Activated naive CD8-positive, alpha-beta T cell treated with anti-CD3 and anti-CD28 coated beads, Interleukin-2, amount 10 ng/mL, durations not matched to agents 7 days and 5 days (primary cell): ENCODE measurements at regions not wholly inside any gene's neighbourhood (a gene's known extent, or its start where the extent isn't known, plus 50 kb on each side); places are given as distances from the start of the nearest gene placed in this dataset.
"Not testable (repeated sequence)": the region's sequence is repeated elsewhere in the genome, so short reads cannot be mapped to it uniquely, and the experiment has no call there.

Experiments
- ATAC-seq: fragments of 150-1000 bp; cut with Tn5 transposase; one replicate; pipeline ENCODE4 v1.10.0; 2021; ENCODE audit warnings: low read depth, moderate library complexity
- POLR2A ChIA-PET: fragments of 350-600 bp; sonication (Branson Sonifier 250); formaldehyde crosslinking; loops from one replicate; lab custom pipeline; 2021; ENCODE audit warnings: antibody characterized with exemption; lab: Charles Lee
- DNase-seq: peaks from one replicate; pipeline ENCODE4 v3.0.0; 2021
- H3K27ac Mint-ChIP-seq: one replicate; pipeline ENCODE4 v1.8.0; 2022; ENCODE audit warnings: mild to moderate bottlenecking, mixed read lengths
- H3K27me3 Mint-ChIP-seq: one replicate; pipeline ENCODE4 v1.8.0; 2022; ENCODE audit warnings: mild to moderate bottlenecking, moderate library complexity, mixed read lengths
- H3K36me3 Mint-ChIP-seq: one replicate; pipeline ENCODE4 v1.8.0; 2021; ENCODE audit warnings: mild to moderate bottlenecking, mixed read lengths
- H3K4me1 Mint-ChIP-seq: one replicate; pipeline ENCODE4 v1.8.0; 2021; ENCODE audit warnings: mixed read lengths
- H3K4me3 Mint-ChIP-seq: one replicate; pipeline ENCODE4 v1.8.0; 2022; ENCODE audit warnings: mild to moderate bottlenecking, moderate library complexity, mixed read lengths
- H3K9me3 Mint-ChIP-seq: one replicate; pipeline ENCODE4 v1.8.0; 2021; ENCODE audit warnings: mixed read lengths

GRCh38 chr1:26626994-26627393 is 68.8 kb upstream of the ARID1A start:
- POLR2A ChIA-PET = interaction anchor here (1.1 kb wide), 1 partner anchor 161 kb away, joined by 3 read pairs; the partner anchor contains the start of gene PIGV
- DNase-seq = no peak
- ATAC-seq = no peak
- Mint-ChIP-seq H3K9me3 (no peaks in the 10 kb centered on the region), H3K27ac (no peak overlapping the region), H3K4me1 (no peaks in the 10 kb centered on the region), H3K4me3 (no peak overlapping the region), H3K27me3 (no peaks in the 10 kb centered on the region), H3K36me3 (no peaks in the 10 kb centered on the region)

GRCh38 chr1:26627954-26628353 is 67.9 kb upstream of the ARID1A start:
- Mint-ChIP-seq H3K4me1 (no peaks in the 10 kb centered on the region), H3K27me3 (no peaks in the 10 kb centered on the region), H3K4me3 (no peak overlapping the region), H3K9me3 (no peaks in the 10 kb centered on the region), H3K36me3 (no peaks in the 10 kb centered on the region), H3K27ac (no peak overlapping the region)
- POLR2A ChIA-PET = no interaction called here
- no peak for DNase-seq
- no peak for ATAC-seq

- H3K4me3 Mint-ChIP-seq = no peak overlapping the region
- DNase-seq = no peak
- no peak for ATAC-seq
- no peaks in the 10 kb centered on the region for H3K9me3 Mint-ChIP-seq
- POLR2A ChIA-PET = no interaction called here
- no peaks in the 10 kb centered on the region for H3K36me3 Mint-ChIP-seq
- H3K27ac Mint-ChIP-seq = no peak overlapping the region
- no peaks in the 10 kb centered on the region for H3K27me3 Mint-ChIP-seq
- no peaks in the 10 kb centered on the region for H3K4me1 Mint-ChIP-seq
Observed at GRCh38 chr1:26630634-26631033, 65.2 kb upstream of the ARID1A start.

GRCh38 chr1:26635800-26636199 is 60.0 kb upstream of the ARID1A start:
- H3K9me3 Mint-ChIP-seq, POLR2A ChIA-PET, H3K36me3 Mint-ChIP-seq, H3K27me3 Mint-ChIP-seq, H3K4me1 Mint-ChIP-seq, ATAC-seq, DNase-seq, H3K4me3 Mint-ChIP-seq, H3K27ac Mint-ChIP-seq: not testable (repeated sequence)

GRCh38 chr1:26645734-26646133 is 50.1 kb upstream of the ARID1A start:
- H3K4me1 Mint-ChIP-seq = peaks cover 2% of the 10 kb centered on the region
- no peak overlapping the region for H3K27ac Mint-ChIP-seq
- DNase-seq (no peak), ATAC-seq (no peak)
- H3K4me3 Mint-ChIP-seq = no peak overlapping the region
- H3K27me3 Mint-ChIP-seq = peaks cover 9% of the 10 kb centered on the region
- H3K36me3 Mint-ChIP-seq = no peaks in the 10 kb centered on the region
- POLR2A ChIA-PET = interaction anchor here (0.6 kb wide), 1 partner anchor 38 kb away, joined by 7 read pairs; no protein-coding TSS in a partner anchor
- H3K9me3 Mint-ChIP-seq = no peaks in the 10 kb centered on the region
